Ascending aorta (tissue), 2 donors: ENCODE measurements at regions not wholly inside any gene's neighbourhood (a gene's known extent, or its start where the extent isn't known, plus 50 kb on each side); places are given as distances from the start of the nearest gene placed in this dataset.

ENCODE experiments used
- DNase-seq, 2 donors: peaks; one replicate each; pipeline ENCODE4 v3.0.0-alpha.2; 2019; ENCODE audit warnings: low spot score in 2 of 2
- H3K27ac ChIP-seq, 2 donors: fragments of 200-600 bp; sonication (generic); one replicate each; pipeline ENCODE4 v1.5.1; 2016 to 2017; ENCODE audit warnings: mild to moderate bottlenecking in 1 of 2
- H3K27me3 ChIP-seq: fragments of 200-600 bp; sonication (generic); one replicate; pipeline ENCODE4 v1.5.1; 2017
- H3K36me3 ChIP-seq, 2 donors: fragments of 200-600 bp; sonication (generic); one replicate each; pipeline ENCODE4 v1.5.1; 2016
- H3K4me1 ChIP-seq, 2 donors: fragments of 200-600 bp; sonication (generic); one replicate each; pipeline ENCODE4 v1.5.1; 2016 to 2017; ENCODE audit warnings: mild to moderate bottlenecking in 1 of 2
- H3K4me3 ChIP-seq, 2 donors: fragments of 200-600 bp; sonication (generic); one replicate each; pipeline ENCODE4 v1.5.1; 2016 to 2017; ENCODE audit warnings: mild to moderate bottlenecking in 1 of 2
- H3K9me3 ChIP-seq, 2 donors: fragments of 200-600 bp; sonication (generic); one replicate each; pipeline ENCODE4 v1.5.1; 2016
- intact Hi-C: fragments of 100-400 bp; cut with DNase I; formaldehyde crosslinking; loops from one replicate; pipeline ENCODE4 v1.15.1; 2023
- TF ChIP-seq, protein P1 (sequence below), 3 experiments: fragments of 200-600 bp in 2 of 3; fragments of 450-650 bp in 1 of 3; sonication (generic) in 2 of 3; IDR thresholded peaks; one replicate each; pipeline ENCODE4 v1.5.1; 2016 to 2019; ENCODE audit warnings: antibody characterized with exemption in 3 of 3, mild to moderate bottlenecking in 1 of 3, moderate library complexity in 1 of 3

DNA sequence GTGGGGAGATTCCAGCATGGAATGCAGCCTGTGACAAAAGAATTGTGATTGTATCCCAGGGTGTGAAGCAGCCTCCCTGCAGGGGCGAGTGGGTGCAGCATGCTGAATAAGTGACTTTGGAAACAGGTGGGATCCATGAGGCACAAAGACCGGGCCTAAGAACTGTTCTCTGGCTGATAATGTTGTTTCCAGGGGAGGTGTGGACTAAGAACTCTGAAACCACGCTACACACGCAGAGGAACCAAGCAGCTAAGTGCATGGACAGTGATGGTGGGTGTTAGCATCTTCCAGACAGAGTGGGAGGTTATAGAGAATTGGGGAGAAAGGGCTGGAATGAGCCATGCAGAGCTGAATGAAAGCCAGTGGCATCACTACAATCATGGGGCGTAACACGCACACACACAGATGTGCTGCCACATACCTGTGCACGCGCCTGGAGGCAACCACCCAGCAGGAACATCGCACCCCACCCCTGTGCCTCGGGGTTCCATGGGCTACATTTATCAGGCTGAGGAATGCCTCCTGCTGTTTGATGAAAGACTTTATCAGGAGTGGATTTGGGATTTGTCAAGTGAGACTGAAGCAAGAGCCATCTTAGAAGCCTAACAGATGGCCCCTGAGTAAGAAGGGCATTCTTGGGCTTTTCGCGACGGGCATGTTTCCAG lies 424.5 kb upstream of the SALL3 start:
- intact Hi-C loops, result no loop called here
- TF ChIP-seq, protein P1, sequence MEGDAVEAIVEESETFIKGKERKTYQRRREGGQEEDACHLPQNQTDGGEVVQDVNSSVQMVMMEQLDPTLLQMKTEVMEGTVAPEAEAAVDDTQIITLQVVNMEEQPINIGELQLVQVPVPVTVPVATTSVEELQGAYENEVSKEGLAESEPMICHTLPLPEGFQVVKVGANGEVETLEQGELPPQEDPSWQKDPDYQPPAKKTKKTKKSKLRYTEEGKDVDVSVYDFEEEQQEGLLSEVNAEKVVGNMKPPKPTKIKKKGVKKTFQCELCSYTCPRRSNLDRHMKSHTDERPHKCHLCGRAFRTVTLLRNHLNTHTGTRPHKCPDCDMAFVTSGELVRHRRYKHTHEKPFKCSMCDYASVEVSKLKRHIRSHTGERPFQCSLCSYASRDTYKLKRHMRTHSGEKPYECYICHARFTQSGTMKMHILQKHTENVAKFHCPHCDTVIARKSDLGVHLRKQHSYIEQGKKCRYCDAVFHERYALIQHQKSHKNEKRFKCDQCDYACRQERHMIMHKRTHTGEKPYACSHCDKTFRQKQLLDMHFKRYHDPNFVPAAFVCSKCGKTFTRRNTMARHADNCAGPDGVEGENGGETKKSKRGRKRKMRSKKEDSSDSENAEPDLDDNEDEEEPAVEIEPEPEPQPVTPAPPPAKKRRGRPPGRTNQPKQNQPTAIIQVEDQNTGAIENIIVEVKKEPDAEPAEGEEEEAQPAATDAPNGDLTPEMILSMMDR (IDR thresholded peaks at IDR 0.05), result no peak
- no peak overlapping the region for H3K4me3 ChIP-seq

DNA sequence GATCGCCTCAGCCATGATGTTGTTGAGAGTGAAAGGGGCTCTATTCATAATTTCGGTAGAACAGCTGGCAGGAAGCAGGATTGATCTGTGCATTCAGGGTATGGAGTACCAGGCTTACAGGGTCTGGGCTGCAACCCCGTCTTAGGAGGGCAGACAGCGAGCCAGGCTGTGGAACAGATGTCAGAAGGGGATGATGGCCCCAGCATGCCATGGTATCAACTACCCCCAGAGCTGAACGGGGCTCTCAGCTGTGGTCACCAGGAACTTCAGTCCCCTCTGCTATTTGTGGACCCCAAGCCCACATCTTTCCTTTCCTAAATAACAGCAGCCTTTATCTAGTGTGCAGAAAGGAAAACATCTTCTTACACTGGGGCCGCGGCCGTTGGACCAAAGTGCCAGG lies 422.2 kb upstream of the SALL3 start:
- intact Hi-C loops, result no loop called here
- no peaks in the 10 kb centered on the region for H3K27me3 ChIP-seq
- no peak overlapping the region for H3K4me3 ChIP-seq
- no peak for DNase-seq
- no peaks in the 10 kb centered on the region for H3K4me1 ChIP-seq
- H3K36me3 ChIP-seq, result no peaks in the 10 kb centered on the region
- H3K27ac ChIP-seq, result no peak overlapping the region
- peaks cover 5 to 8% of the 10 kb centered on the region in 2 donors for H3K9me3 ChIP-seq
- TF ChIP-seq, protein P1 (IDR thresholded peaks at IDR 0.05), result no peak

More for the DNA sequence above, 424.5 kb upstream of the SALL3 start:
- Histone ChIP-seq H3K27ac (no peak overlapping the region), H3K9me3 (peaks cover 5 to 8% of the 10 kb centered on the region in 2 donors), H3K27me3 (no peaks in the 10 kb centered on the region), H3K36me3 (no peaks in the 10 kb centered on the region), H3K4me1 (no peaks in the 10 kb centered on the region)
- no peak for DNase-seq

DNA sequence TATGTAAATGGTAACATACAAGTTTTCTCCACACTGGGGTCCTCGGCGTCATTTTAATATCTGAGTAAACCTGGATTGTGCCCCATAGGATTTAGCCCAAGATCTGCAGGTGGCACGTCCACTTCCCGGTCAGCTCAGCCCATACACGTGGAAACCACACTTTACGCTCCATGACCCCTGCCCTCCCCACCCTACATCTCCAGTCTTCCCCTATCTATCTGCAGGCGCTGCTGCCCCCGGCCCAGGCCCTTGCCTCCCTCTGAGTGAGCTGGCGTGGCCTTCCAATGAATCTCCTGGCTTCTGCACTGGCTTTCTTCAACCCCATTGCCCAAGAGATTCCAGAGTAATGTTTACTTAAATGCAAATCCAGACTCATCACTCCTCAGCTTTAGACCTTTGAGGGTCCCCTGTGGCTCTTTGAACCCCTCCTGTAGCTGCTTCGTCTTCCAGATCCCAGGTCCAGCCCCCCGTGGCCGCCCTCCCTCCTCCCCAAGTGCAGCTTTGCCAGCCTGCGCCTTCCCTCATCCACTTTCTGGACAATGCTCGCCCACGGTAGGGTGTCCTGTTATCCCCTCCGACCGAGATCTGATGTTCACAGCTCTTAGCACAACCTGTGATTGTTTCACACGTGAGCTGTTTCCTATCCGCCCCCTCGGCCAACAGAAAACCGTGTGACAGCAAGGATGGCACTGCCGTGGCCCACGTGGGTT lies 421.4 kb upstream of the SALL3 start:
- Histone ChIP-seq H3K4me1 (no peaks in the 10 kb centered on the region), H3K27ac (no peak overlapping the region), H3K9me3 (peaks cover 5 to 8% of the 10 kb centered on the region in 2 donors), H3K27me3 (no peaks in the 10 kb centered on the region), H3K4me3 (no peak overlapping the region), H3K36me3 (no peaks in the 10 kb centered on the region)
- intact Hi-C loops, result no loop called here
- DNase-seq, result no peak
- TF ChIP-seq, protein P1 (IDR thresholded peaks at IDR 0.05), result no peak

DNA sequence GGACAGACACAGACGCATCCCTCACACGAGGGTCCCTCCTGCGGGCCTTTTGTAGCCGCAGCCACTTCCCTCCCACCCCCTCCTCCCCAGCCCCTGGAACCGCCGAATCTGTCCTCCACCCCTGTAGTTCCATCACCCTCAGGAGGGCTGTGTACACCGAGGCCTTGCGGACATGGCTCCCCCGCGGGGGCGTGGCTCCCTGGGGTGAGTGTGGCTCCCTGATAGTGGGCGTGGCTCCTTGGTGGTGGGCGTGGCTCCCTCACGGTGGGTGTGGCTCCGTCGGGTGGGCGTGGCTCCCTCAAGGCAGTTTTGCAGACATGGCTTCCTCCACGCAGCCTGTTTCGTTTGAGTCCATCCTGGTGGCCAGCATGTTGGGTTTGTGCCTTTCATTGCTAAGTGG lies 420.7 kb upstream of the SALL3 start:
- no peaks in the 10 kb centered on the region for H3K27me3 ChIP-seq
- no peak for DNase-seq
- H3K4me1 ChIP-seq, result no peaks in the 10 kb centered on the region
- no peak overlapping the region for H3K27ac ChIP-seq
- no peak overlapping the region for H3K4me3 ChIP-seq
- TF ChIP-seq, protein P1 (IDR thresholded peaks at IDR 0.05), result no peak
- no peaks in the 10 kb centered on the region for H3K36me3 ChIP-seq
- intact Hi-C loops, result no loop called here
- peaks cover 5 to 8% of the 10 kb centered on the region in 2 donors for H3K9me3 ChIP-seq

DNA sequence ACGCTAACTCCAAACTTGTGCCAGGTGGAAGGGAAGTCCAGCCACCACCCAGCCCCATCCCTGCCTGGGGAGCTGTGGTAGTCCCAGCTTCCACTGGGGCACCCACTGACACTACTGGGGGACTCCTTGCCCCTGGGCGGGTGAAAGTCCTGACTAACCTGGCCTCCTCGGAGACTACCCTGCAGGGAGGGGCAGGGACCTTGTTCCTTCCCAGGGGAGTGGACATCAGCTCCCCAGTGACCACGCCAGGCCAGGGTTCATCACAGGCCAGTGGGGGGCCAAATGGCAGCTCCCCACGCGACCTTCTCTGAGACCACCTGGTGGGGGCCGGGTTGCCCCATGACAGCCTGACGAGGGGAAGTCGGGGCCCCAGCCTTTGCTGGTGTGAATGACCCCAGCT lies 420.0 kb upstream of the SALL3 start:
- Histone ChIP-seq H3K27ac (no peak overlapping the region), H3K4me1 (no peaks in the 10 kb centered on the region), H3K27me3 (no peaks in the 10 kb centered on the region), H3K9me3 (peaks cover 5 to 8% of the 10 kb centered on the region in 2 donors), H3K4me3 (no peak overlapping the region), H3K36me3 (no peaks in the 10 kb centered on the region)
- DNase-seq, result no peak
- TF ChIP-seq, protein P1 (IDR thresholded peaks at IDR 0.05), result no peak
- intact Hi-C loops, result no loop called here
